Mesodermal cell (in vitro differentiated cells): ENCODE measurements at regions not wholly inside any gene's neighbourhood (a gene's known extent, or its start where the extent isn't known, plus 50 kb on each side); places are given as distances from the start of the nearest gene placed in this dataset.
"Not testable (repeated sequence)": the region's sequence is repeated elsewhere in the genome, so short reads cannot be mapped to it uniquely, and the experiment has no call there.

Experiments
- H3K27ac ChIP-seq: 2 replicates; pipeline ENCODE4 v1.7.0; 2013; ENCODE audit warnings: mild to moderate bottlenecking, low read depth, low read length, moderate library complexity; ENCODE audit not compliant: severe bottlenecking
- H3K36me3 ChIP-seq: 2 replicates; pipeline ENCODE4 v1.7.1; 2013; ENCODE audit warnings: mild to moderate bottlenecking, low read length, moderate library complexity; ENCODE audit not compliant: control insufficient read depth, insufficient read depth
- H3K4me1 ChIP-seq: one replicate; pipeline ENCODE4 v1.7.1; 2013; ENCODE audit warnings: mild to moderate bottlenecking, low read length; ENCODE audit not compliant: insufficient read depth, control insufficient read depth, poor library complexity, severe bottlenecking
- H3K4me3 ChIP-seq: 2 replicates; pipeline ENCODE4 v1.7.0; 2013; ENCODE audit warnings: low read length, control low read depth, mild to moderate bottlenecking; ENCODE audit not compliant: insufficient read depth, poor library complexity, severe bottlenecking; ENCODE audit errors: extremely low read depth
- H3K9me3 ChIP-seq: 2 replicates; pipeline ENCODE4 v1.7.1; 2013; ENCODE audit warnings: mild to moderate bottlenecking, low read length, moderate library complexity; ENCODE audit not compliant: control insufficient read depth
- WGBS, 2 experiments: methylation state at CpG; one replicate each; pipeline ENCODE4 v1.1.5; 2013; ENCODE audit warnings: missing lambda C conversion rate in 2 of 2; ENCODE audit not compliant: insufficient coverage in 2 of 2; 5-methylcytosine and 5-hydroxymethylcytosine counted together

- 8 to 23% methylated on average over 3 to 4 of the region's 5 CpGs for WGBS, 2 experiments
- Histone ChIP-seq H3K27ac (no peak overlapping the region), H3K36me3 (no peaks in the 10 kb centered on the region), H3K4me1 (no peaks in the 10 kb centered on the region), H3K4me3 (no peak overlapping the region), H3K9me3 (no peaks in the 10 kb centered on the region)
These were observed 134.2 kb upstream of the SATB1 start for GRCh38 chr3:18559331-18559842.

DNA sequence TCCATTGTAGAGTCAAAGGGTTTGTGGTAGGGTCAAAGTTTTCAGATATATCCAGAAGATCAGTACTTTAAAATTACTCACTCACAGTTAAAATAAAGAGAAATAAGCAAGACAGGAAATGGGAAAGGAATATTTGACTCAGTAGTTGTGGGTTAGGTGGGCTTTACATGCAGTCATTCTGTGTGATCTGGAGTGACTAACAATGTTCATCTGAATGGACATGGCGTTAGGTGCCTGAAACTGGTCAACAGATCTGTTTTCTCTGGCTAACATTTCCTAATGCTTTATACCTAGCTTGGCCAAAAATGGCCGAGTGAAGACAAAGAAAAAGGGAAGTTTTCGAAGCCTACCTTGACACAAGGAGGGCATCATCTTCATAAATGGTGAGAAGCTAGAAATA lies 133.4 kb upstream of the SATB1 start:
- Histone ChIP-seq H3K27ac (no peak overlapping the region), H3K4me1 (no peaks in the 10 kb centered on the region), H3K36me3 (no peaks in the 10 kb centered on the region), H3K9me3 (no peaks in the 10 kb centered on the region), H3K4me3 (no peak overlapping the region)
- 90% methylated on average over 2 of the region's 3 CpGs; no CpG with 5 or more reads in 1 of the 2 experiments for WGBS, 2 experiments

GRCh38 chr3:18557216-18557615 lies 132.1 kb upstream of the SATB1 start:
- Histone ChIP-seq H3K27ac (no peak overlapping the region), H3K4me3 (no peak overlapping the region), H3K36me3 (no peaks in the 10 kb centered on the region), H3K9me3 (no peaks in the 10 kb centered on the region), H3K4me1 (no peaks in the 10 kb centered on the region)
- 94 to 100% methylated on average over 3 of the region's 3 CpGs for WGBS, 2 experiments

DNA sequence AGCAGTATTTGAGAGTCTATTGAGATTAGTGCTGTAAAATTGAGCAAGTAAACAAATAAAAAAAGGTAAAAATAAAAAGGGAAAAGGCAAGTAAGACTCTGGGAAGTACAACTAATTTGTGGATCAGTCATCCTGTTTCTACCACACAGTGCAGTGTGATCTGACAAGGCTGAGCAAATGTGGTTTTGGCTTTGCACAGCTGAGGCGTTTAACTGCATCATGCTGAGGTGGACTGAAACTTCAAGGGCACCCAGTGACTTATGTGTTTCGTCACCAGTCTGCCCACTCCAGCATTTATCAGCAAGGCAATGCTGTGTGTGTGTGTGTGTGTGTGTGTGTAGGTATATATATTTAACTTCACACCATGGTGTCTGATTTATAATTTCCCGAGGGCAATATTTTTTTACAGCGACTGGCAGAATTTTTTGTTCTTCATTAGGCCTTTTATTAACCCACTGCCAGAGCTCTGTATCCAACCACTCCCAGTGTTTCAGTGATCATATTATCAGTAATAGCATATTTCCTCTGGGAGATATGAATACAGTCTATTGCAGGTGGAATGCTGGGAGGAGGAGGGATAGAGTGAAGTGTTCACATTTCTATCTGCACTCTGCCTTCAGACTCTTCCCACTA lies 131.5 kb upstream of the SATB1 start:
- H3K4me3 ChIP-seq, result no peak overlapping the region
- H3K36me3 ChIP-seq, result no peaks in the 10 kb centered on the region
- 71 to 80% methylated on average over 1 of the region's 4 CpGs for WGBS, 2 experiments
- H3K4me1 ChIP-seq, result no peaks in the 10 kb centered on the region
- H3K27ac ChIP-seq, result no peak overlapping the region
- H3K9me3 ChIP-seq, result no peaks in the 10 kb centered on the region

- no peak overlapping the region for H3K27ac ChIP-seq
- no peak overlapping the region for H3K4me3 ChIP-seq
- H3K36me3 ChIP-seq, result no peaks in the 10 kb centered on the region
- no peaks in the 10 kb centered on the region for H3K9me3 ChIP-seq
- 94 to 100% methylated on average over 3 of the region's 3 CpGs for WGBS, 2 experiments
- no peaks in the 10 kb centered on the region for H3K4me1 ChIP-seq
These were observed 130.9 kb upstream of the SATB1 start for GRCh38 chr3:18556001-18556408.

DNA sequence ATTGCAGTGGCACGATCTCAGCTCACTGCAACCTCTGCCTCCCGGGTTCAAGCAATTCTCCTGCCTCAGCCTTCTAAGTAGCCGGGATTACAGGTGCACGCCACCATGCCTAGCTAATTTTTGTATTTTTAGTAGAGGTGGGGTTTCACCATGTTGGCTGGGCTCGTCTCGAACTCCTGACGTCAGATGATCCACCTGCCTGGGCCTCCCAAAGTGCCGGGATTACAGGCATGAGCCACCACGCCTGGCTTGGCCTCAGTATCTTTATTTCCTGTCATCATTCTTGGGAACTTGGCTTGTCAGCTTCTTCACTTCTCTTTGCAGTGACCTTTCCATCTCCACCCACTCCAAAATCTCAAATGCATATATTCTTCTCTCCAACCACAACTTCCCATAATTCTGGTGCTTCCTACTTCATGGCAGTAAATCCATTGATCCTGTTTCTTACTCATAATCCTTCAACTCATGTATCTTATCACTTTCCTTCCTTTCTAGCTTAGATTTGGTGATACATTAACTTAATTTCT lies 127.5 kb upstream of the SATB1 start:
- not testable (repeated sequence) for H3K4me1 ChIP-seq, H3K9me3 ChIP-seq, H3K27ac ChIP-seq, H3K36me3 ChIP-seq, H3K4me3 ChIP-seq
- WGBS, 2 experiments, result 80 to 89% methylated on average over 5 to 7 of the region's 9 CpGs

GRCh38 chr3:18546632-18547031 lies 121.5 kb upstream of the SATB1 start:
- no peaks in the 10 kb centered on the region for H3K36me3 ChIP-seq
- H3K4me1 ChIP-seq, result no peaks in the 10 kb centered on the region
- no peak overlapping the region for H3K27ac ChIP-seq
- H3K9me3 ChIP-seq, result no peaks in the 10 kb centered on the region
- WGBS, 2 experiments, result 88 to 100% methylated on average over 1 to 2 of the region's 2 CpGs
- H3K4me3 ChIP-seq, result no peak overlapping the region

- no peak overlapping the region for H3K27ac ChIP-seq
- H3K36me3 ChIP-seq, result no peaks in the 10 kb centered on the region
- no peak overlapping the region for H3K4me3 ChIP-seq
- 86 to 97% methylated on average over 3 to 4 of the region's 4 CpGs for WGBS, 2 experiments
- no peaks in the 10 kb centered on the region for H3K9me3 ChIP-seq
- no peaks in the 10 kb centered on the region for H3K4me1 ChIP-seq
These were observed 119.0 kb upstream of the SATB1 start for GRCh38 chr3:18544146-18544545.

DNA sequence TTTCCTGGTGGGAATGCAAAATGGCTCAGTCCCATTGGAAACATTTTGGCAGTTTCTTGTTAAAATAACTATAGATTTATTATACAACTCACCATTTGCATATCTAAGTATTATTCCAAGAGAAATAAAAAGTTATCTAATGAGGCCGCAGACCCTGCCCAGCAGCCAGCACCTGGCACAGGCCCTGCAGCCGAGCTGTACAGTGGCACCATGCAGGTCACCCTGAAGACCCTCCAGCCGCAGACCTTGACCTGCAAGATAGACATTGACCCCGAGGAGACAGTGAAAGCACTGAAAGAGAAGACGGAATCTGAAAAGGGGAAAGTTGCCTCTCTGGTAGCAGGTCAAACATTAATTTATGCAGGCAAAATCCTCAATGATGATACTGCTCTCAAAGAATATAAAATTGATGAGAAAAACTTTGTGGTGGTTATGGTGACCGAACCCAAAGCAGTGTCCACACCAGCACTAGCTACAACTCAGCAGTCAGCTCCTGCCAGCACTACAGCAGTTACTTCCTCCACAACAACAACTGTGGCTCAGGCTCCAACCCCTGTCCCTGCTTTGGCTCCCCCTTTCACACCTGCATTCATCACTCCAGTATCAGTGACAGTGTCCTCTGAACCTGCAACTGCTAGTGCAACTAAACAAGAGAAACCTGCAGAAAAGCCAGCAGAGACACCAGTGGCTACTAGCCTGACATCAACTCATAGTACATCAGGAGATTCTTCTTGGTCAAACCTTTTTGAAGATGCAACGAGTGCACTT lies 113.5 kb upstream of the SATB1 start:
- 82 to 86% methylated on average over 5 to 6 of the region's 7 CpGs for WGBS, 2 experiments
- no peaks in the 10 kb centered on the region for H3K9me3 ChIP-seq
- no peaks in the 10 kb centered on the region for H3K4me1 ChIP-seq
- no peaks in the 10 kb centered on the region for H3K36me3 ChIP-seq
- no peak overlapping the region for H3K27ac ChIP-seq
- no peak overlapping the region for H3K4me3 ChIP-seq

GRCh38 chr3:18533039-18533438 lies 107.9 kb upstream of the SATB1 start:
- 89 to 100% methylated on average over 2 of the region's 2 CpGs for WGBS, 2 experiments
- no peaks in the 10 kb centered on the region for H3K4me1 ChIP-seq
- H3K4me3 ChIP-seq, result no peak overlapping the region
- no peaks in the 10 kb centered on the region for H3K9me3 ChIP-seq
- no peak overlapping the region for H3K27ac ChIP-seq
- no peaks in the 10 kb centered on the region for H3K36me3 ChIP-seq

DNA sequence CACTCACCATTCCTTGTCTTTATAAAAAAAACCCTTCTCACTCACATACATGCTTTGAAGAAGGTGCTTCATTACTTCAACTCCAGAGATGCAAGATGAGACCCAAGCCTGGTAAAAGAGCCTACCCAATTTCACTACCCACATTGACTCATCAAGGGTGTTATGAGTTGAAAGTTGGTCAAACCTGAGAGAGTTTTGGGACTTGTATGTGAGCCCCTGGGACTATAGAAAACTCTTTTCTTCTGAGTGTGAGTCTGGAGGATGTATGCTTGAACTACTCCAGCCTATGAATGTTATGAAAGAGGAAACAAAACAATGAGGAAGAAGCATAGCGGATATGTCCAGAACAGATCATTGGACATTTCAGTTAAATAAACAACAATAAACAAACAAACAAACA lies 106.5 kb upstream of the SATB1 start:
- Histone ChIP-seq H3K27ac (no peak overlapping the region), H3K4me1 (no peaks in the 10 kb centered on the region), H3K4me3 (no peak overlapping the region), H3K9me3 (no peaks in the 10 kb centered on the region), H3K36me3 (no peaks in the 10 kb centered on the region)
- WGBS, 2 experiments, result no CpG with 5 or more reads among the region's 1 CpG
